HL-60 (cell line): ENCODE measurements at regions not wholly inside any gene's neighbourhood (a gene's known extent, or its start where the extent isn't known, plus 50 kb on each side); places are given as distances from the start of the nearest gene placed in this dataset.

ENCODE experiments used
- GABPA ChIP-seq: IDR thresholded peaks from 2 replicates; pipeline ENCODE4 v1.6.1; 2012; ENCODE audit warnings: low read depth
- POLR2AphosphoS5 ChIP-seq: IDR thresholded peaks from 2 replicates; pipeline ENCODE4 v1.6.1; 2012; ENCODE audit warnings: low read depth
- TF ChIP-seq, protein P1 (sequence below): IDR thresholded peaks from one replicate; pipeline ENCODE4 v1.5.1; 2011; ENCODE audit warnings: low read length, control low read depth, inconsistent platforms; ENCODE audit not compliant: insufficient read depth

DNA sequence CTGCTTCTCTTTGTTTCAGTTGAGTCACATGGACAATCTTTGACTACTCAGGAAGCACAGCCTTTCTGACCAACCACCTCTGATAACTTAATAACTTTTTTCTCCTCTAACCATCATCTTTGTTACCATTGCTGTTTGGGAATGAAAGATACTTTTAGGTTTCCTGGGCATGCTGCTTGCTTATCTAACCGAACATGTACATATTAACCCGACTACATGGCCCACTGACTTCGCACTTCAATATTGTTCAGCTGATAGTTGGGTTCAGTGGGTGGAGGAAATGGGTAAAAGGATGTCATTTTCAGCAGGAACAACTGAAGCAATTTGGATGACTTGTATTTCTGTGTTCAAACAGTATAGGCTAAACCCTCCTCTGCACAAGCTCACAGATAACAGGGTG, 214.3 kb downstream of the SQOR start:
- TF ChIP-seq, protein P1, sequence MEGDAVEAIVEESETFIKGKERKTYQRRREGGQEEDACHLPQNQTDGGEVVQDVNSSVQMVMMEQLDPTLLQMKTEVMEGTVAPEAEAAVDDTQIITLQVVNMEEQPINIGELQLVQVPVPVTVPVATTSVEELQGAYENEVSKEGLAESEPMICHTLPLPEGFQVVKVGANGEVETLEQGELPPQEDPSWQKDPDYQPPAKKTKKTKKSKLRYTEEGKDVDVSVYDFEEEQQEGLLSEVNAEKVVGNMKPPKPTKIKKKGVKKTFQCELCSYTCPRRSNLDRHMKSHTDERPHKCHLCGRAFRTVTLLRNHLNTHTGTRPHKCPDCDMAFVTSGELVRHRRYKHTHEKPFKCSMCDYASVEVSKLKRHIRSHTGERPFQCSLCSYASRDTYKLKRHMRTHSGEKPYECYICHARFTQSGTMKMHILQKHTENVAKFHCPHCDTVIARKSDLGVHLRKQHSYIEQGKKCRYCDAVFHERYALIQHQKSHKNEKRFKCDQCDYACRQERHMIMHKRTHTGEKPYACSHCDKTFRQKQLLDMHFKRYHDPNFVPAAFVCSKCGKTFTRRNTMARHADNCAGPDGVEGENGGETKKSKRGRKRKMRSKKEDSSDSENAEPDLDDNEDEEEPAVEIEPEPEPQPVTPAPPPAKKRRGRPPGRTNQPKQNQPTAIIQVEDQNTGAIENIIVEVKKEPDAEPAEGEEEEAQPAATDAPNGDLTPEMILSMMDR = no peak
- no peak for TF ChIP-seq POLR2AphosphoS5
- TF ChIP-seq GABPA = no peak
